OCI-LY1 (cell line): ENCODE measurements at regions not wholly inside any gene's neighbourhood (a gene's known extent, or its start where the extent isn't known, plus 50 kb on each side); places are given as distances from the start of the nearest gene placed in this dataset.

Experiments used
- CTCF ChIP-seq: fragments of 200-600 bp; sonication (generic), shearing (Covaris generic); IDR thresholded peaks from 2 replicates; pipeline ENCODE4 v1.5.1; 2017; ENCODE audit warnings: mild to moderate bottlenecking, antibody characterized with exemption, low read length, moderate library complexity, mixed read lengths
- EZH2 ChIP-seq: fragments of 200-600 bp; sonication (generic), shearing (Covaris generic); IDR thresholded peaks from 2 replicates; pipeline ENCODE4 v1.8.0; 2017; ENCODE audit warnings: borderline replicate concordance, mixed run types, mild to moderate bottlenecking, antibody characterized with exemption, low read length, moderate library complexity, mixed read lengths

- TF ChIP-seq CTCF (no peak), EZH2 (no peak)
These were observed 153.1 kb downstream of the LACC1 start for GRCh38 chr13:44032802-44033201.
